HEK293 (cell line): ENCODE measurements at regions not wholly inside any gene's neighbourhood (a gene's known extent, or its start where the extent isn't known, plus 50 kb on each side); places are given as distances from the start of the nearest gene placed in this dataset.
"Not testable (repeated sequence)": the region's sequence is repeated elsewhere in the genome, so short reads cannot be mapped to it uniquely, and the experiment has no call there.

ENCODE experiments used
- CTCF ChIA-PET: fragments of 350-600 bp; formaldehyde crosslinking; extraction: SDS; loops from one replicate; lab custom pipeline; 2021; ENCODE audit warnings: antibody characterized with exemption; lab: Yijun Ruan, JAX
- POLR2A ChIA-PET: fragments of 300-600 bp; formaldehyde crosslinking; extraction: SDS; loops from one replicate; lab custom pipeline; 2020; ENCODE audit warnings: antibody characterized with exemption, inconsistent platforms; lab: Yijun Ruan, JAX
- H3K27ac ChIP-seq: fragments of 200-500 bp; sonication (Bioruptor generic); 2 replicates; pipeline ENCODE4 v1.5.1; 2014; ENCODE audit warnings: low read depth, low read length, control low read depth, inconsistent platforms; ENCODE audit errors: extremely low read depth
- H3K36me3 ChIP-seq, 2 experiments: fragments of 200-500 bp in 1 of 2; sonication (Bioruptor generic) in 1 of 2; 1 replicate in 1 of 2; 2 replicates in 1 of 2; pipeline ENCODE4 v1.5.1; 2014 to 2017; ENCODE audit warnings: inconsistent platforms in 2 of 2, low read length in 2 of 2; ENCODE audit not compliant: control insufficient read depth in 2 of 2, insufficient read depth in 1 of 2
- H3K4me1 ChIP-seq: fragments of 200-500 bp; sonication (Bioruptor generic); 2 replicates; pipeline ENCODE4 v1.5.1; 2014; ENCODE audit warnings: mild to moderate bottlenecking, low read length, inconsistent platforms; ENCODE audit not compliant: control insufficient read depth, insufficient read depth
- H3K4me3 ChIP-seq: 2 replicates; pipeline ENCODE4 v1.5.1; 2011; ENCODE audit warnings: low read depth, mild to moderate bottlenecking, control low read depth, low read length, moderate library complexity
- H3K9me3 ChIP-seq: fragments of 200-500 bp; sonication (Bioruptor generic); 2 replicates; pipeline ENCODE4 v1.5.1; 2014; ENCODE audit warnings: low read depth, low read length, inconsistent platforms; ENCODE audit not compliant: control insufficient read depth, insufficient read depth
- KLF17 ChIP-seq: fragments of 450-650 bp; formaldehyde crosslinking; IDR thresholded peaks from 2 replicates; pipeline ENCODE4 v1.5.1; 2016; ENCODE audit warnings: missing biosample characterization, missing genetic modification characterization
- KLF9 ChIP-seq: fragments of 450-650 bp; formaldehyde crosslinking; IDR thresholded peaks from 2 replicates; pipeline ENCODE4 v1.5.1; 2016; ENCODE audit warnings: missing biosample characterization, missing genetic modification characterization, low read depth
- REPIN1 ChIP-seq: fragments of 450-650 bp; formaldehyde crosslinking; IDR thresholded peaks from 2 replicates; pipeline ENCODE4 v1.5.1; 2017; ENCODE audit warnings: missing biosample characterization, missing genetic modification characterization, low read depth
- ZBTB11 ChIP-seq: fragments of 450-650 bp; formaldehyde crosslinking; conservative IDR thresholded peaks from 2 replicates; pipeline ENCODE4 v1.5.1; 2016; ENCODE audit warnings: low read depth, missing biosample characterization, missing genetic modification characterization
- ZNF112 ChIP-seq: fragments of 450-650 bp; formaldehyde crosslinking; IDR thresholded peaks from 2 replicates; pipeline ENCODE4 v1.5.0; 2017; ENCODE audit warnings: missing biosample characterization, missing genetic modification characterization
- ZNF433 ChIP-seq: fragments of 450-650 bp; formaldehyde crosslinking; IDR thresholded peaks from 2 replicates; pipeline ENCODE4 v1.5.1; 2016; ENCODE audit warnings: missing biosample characterization, missing genetic modification characterization, low read depth
- ZNF530 ChIP-seq: fragments of 450-650 bp; formaldehyde crosslinking; IDR thresholded peaks from 2 replicates; pipeline ENCODE4 v1.5.1; 2016; ENCODE audit warnings: low read depth, missing biosample characterization, missing genetic modification characterization
- ZNF677 ChIP-seq: fragments of 450-650 bp; IDR thresholded peaks from 2 replicates; pipeline ENCODE4 v1.5.0; 2018; ENCODE audit warnings: missing biosample characterization, mild to moderate bottlenecking, missing genetic modification characterization, moderate library complexity
- ZNF747 ChIP-seq: fragments of 450-650 bp; formaldehyde crosslinking; IDR thresholded peaks from 2 replicates; pipeline ENCODE4 v1.5.1; 2016; ENCODE audit warnings: missing biosample characterization, missing genetic modification characterization
- ZNF830 ChIP-seq: fragments of 450-650 bp; IDR thresholded peaks from 2 replicates; pipeline ENCODE4 v1.5.0; 2018; ENCODE audit warnings: missing biosample characterization, missing genetic modification characterization, low read depth, mild to moderate bottlenecking, moderate library complexity
- TF ChIP-seq, protein P1 (sequence below): fragments of 450-650 bp; formaldehyde crosslinking; IDR thresholded peaks from 2 replicates; pipeline ENCODE4 v1.5.1; 2016; ENCODE audit warnings: missing biosample characterization, missing genetic modification characterization
- TF ChIP-seq, protein P2 (sequence below): fragments of 450-650 bp; formaldehyde crosslinking; conservative IDR thresholded peaks from 2 replicates; pipeline ENCODE4 v1.5.1; 2016; ENCODE audit warnings: low read depth, missing biosample characterization, missing genetic modification characterization

DNA sequence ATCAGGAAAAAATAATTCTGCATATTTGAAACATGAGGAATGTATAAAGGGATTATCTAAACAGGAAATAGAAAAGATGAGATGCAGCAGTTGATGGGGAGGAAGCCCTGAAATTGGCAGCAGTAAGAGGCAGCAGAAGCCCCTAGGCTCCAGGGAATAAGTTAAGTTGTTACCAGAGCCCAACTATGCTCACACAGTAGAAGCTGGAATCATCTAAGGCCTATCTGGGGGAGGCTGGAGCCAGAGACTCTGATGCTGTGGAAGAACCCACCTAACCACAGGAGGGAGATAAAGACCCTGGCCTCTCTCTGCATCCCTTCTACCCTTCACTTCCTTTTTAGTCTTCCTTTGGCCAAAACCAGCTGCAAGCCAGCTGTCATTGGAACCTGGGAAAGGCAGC is 519.7 kb downstream of the DIPK2A start:
- Histone ChIP-seq H3K4me1 (no peaks in the 10 kb centered on the region), H3K36me3 (no peaks in the 10 kb centered on the region), H3K27ac (no peak overlapping the region), H3K4me3 (no peak overlapping the region), H3K9me3 (no peaks in the 10 kb centered on the region)
- ChIA-PET CTCF (no interaction called here), POLR2A (no interaction called here)
- TF ChIP-seq, protein P1, sequence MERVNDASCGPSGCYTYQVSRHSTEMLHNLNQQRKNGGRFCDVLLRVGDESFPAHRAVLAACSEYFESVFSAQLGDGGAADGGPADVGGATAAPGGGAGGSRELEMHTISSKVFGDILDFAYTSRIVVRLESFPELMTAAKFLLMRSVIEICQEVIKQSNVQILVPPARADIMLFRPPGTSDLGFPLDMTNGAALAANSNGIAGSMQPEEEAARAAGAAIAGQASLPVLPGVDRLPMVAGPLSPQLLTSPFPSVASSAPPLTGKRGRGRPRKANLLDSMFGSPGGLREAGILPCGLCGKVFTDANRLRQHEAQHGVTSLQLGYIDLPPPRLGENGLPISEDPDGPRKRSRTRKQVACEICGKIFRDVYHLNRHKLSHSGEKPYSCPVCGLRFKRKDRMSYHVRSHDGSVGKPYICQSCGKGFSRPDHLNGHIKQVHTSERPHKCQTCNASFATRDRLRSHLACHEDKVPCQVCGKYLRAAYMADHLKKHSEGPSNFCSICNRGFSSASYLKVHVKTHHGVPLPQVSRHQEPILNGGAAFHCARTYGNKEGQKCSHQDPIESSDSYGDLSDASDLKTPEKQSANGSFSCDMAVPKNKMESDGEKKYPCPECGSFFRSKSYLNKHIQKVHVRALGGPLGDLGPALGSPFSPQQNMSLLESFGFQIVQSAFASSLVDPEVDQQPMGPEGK (tag by site-specific recombination), result no peak
- TF ChIP-seq REPIN1 (tag by site-specific recombination) (no peak), KLF17 (tag by site-specific recombination) (no peak), KLF9 (tag by site-specific recombination) (no peak), ZNF830 (no peak), ZNF530 (no peak), ZNF433 (tag by site-specific recombination) (no peak), ZNF677 (tag by site-specific recombination) (no peak), ZNF747 (tag by site-specific recombination) (no peak), ZBTB11 (no peak), ZNF112 (tag by site-specific recombination) (no peak)
- TF ChIP-seq, protein P2, sequence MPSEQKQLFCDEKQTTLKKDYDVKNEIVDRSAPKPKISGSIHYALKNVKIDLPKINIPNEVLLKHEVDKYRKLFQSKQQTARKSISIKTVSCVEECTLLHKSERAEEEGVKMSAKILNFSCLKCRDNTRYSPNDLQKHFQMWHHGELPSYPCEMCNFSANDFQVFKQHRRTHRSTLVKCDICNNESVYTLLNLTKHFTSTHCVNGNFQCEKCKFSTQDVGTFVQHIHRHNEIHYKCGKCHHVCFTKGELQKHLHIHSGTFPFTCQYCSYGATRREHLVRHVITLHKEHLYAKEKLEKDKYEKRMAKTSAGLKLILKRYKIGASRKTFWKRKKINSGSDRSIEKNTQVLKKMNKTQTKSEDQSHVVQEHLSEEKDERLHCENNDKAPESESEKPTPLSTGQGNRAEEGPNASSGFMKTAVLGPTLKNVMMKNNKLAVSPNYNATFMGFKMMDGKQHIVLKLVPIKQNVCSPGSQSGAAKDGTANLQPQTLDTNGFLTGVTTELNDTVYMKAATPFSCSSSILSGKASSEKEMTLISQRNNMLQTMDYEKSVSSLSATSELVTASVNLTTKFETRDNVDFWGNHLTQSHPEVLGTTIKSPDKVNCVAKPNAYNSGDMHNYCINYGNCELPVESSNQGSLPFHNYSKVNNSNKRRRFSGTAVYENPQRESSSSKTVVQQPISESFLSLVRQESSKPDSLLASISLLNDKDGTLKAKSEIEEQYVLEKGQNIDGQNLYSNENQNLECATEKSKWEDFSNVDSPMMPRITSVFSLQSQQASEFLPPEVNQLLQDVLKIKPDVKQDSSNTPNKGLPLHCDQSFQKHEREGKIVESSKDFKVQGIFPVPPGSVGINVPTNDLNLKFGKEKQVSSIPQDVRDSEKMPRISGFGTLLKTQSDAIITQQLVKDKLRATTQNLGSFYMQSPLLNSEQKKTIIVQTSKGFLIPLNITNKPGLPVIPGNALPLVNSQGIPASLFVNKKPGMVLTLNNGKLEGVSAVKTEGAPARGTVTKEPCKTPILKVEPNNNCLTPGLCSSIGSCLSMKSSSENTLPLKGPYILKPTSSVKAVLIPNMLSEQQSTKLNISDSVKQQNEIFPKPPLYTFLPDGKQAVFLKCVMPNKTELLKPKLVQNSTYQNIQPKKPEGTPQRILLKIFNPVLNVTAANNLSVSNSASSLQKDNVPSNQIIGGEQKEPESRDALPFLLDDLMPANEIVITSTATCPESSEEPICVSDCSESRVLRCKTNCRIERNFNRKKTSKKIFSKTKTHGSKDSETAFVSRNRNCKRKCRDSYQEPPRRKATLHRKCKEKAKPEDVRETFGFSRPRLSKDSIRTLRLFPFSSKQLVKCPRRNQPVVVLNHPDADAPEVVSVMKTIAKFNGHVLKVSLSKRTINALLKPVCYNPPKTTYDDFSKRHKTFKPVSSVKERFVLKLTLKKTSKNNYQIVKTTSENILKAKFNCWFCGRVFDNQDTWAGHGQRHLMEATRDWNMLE, result no peak

DNA sequence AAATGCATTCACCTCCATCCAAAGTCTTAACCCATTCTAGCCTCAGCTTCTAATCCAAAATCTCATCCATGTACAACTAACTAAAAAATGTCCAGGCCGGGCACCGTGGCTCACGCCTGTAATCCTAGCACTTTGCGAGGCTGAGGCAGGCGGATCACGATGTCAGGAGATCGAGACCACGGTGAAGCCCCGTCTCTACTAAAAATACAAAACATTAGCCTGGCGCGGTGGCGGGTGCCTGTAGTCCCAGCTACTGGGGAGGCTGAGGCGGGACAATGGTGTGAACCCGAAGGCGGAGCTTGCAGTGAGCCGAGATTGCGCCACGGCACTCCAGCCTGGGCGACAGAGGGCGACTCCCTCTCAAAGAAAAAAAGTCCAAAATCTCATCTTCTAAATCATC is 523.0 kb downstream of the DIPK2A start:
- H3K4me3 ChIP-seq, H3K4me1 ChIP-seq, H3K36me3 ChIP-seq, H3K9me3 ChIP-seq, POLR2A ChIA-PET, H3K27ac ChIP-seq: not testable (repeated sequence)
- CTCF ChIA-PET, result interaction anchor here (0.7 kb wide), 1 partner anchor 821 kb away, joined by 4 read pairs; no protein-coding TSS in a partner anchor
